Keratinocyte (primary cell): ENCODE measurements at regions not wholly inside any gene's neighbourhood (a gene's known extent, or its start where the extent isn't known, plus 50 kb on each side); places are given as distances from the start of the nearest gene placed in this dataset.

Experiments used
- EZH2 ChIP-seq: IDR thresholded peaks from one replicate; pipeline ENCODE4 v1.6.1; 2012; ENCODE audit warnings: inconsistent platforms, mild to moderate bottlenecking, low read length, moderate library complexity
- TF ChIP-seq, protein P1 (sequence below), 3 experiments: IDR thresholded peaks in 1 of 3; conservative IDR thresholded peaks in 1 of 3; optimal IDR thresholded peaks in 1 of 3; 2 replicates in 2 of 3; 3 replicates in 1 of 3; pipeline versions ENCODE3 to v1.5.1; 2011; ENCODE audit warnings: low read length in 3 of 3, mild to moderate bottlenecking in 3 of 3, moderate library complexity in 2 of 3, control low read depth in 1 of 3, inconsistent platforms in 1 of 3; ENCODE audit not compliant: insufficient read depth in 2 of 3; ENCODE audit errors: extremely low read depth in 1 of 3

GRCh38 chr20:40856653-40857052 lies 167.6 kb upstream of the MAFB start:
- TF ChIP-seq, protein P1, sequence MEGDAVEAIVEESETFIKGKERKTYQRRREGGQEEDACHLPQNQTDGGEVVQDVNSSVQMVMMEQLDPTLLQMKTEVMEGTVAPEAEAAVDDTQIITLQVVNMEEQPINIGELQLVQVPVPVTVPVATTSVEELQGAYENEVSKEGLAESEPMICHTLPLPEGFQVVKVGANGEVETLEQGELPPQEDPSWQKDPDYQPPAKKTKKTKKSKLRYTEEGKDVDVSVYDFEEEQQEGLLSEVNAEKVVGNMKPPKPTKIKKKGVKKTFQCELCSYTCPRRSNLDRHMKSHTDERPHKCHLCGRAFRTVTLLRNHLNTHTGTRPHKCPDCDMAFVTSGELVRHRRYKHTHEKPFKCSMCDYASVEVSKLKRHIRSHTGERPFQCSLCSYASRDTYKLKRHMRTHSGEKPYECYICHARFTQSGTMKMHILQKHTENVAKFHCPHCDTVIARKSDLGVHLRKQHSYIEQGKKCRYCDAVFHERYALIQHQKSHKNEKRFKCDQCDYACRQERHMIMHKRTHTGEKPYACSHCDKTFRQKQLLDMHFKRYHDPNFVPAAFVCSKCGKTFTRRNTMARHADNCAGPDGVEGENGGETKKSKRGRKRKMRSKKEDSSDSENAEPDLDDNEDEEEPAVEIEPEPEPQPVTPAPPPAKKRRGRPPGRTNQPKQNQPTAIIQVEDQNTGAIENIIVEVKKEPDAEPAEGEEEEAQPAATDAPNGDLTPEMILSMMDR (optimal IDR thresholded peaks at IDR 0.05 in 1 of 3, IDR thresholded peaks at IDR 0.05 in 1 of 3, conservative IDR thresholded peaks at IDR 0.05 in 1 of 3; ENCODE audit: extremely low read depth in 1 of 3, insufficient read depth in 2 of 3, low read length in 3 of 3), result no peak
- no peak for TF ChIP-seq EZH2
